H7 (cell line): ENCODE measurements at regions not wholly inside any gene's neighbourhood (a gene's known extent, or its start where the extent isn't known, plus 50 kb on each side); places are given as distances from the start of the nearest gene placed in this dataset.

ENCODE experiments used
- DNase-seq: peaks from one replicate; pipeline ENCODE4 v3.0.0; 2012
- H3K27me3 ChIP-seq: 2 replicates; pipeline ENCODE4 v1.6.0; 2011; ENCODE audit warnings: mild to moderate bottlenecking, low read length; ENCODE audit not compliant: control insufficient read depth, insufficient read depth
- H3K36me3 ChIP-seq: replicated peaks from 2 replicates; pipeline ENCODE4 v1.5.1; 2011; ENCODE audit warnings: low read length; ENCODE audit not compliant: control insufficient read depth, insufficient read depth
- H3K4me3 ChIP-seq: 2 replicates; pipeline ENCODE4 v1.5.1; 2011; ENCODE audit warnings: low read depth, mild to moderate bottlenecking, control low read depth, low read length, moderate library complexity; ENCODE audit not compliant: insufficient read depth

- no peaks in the 10 kb centered on the region for H3K27me3 ChIP-seq
- no peak overlapping the region for H3K4me3 ChIP-seq
- no peak for DNase-seq
- H3K36me3 ChIP-seq, result no peaks in the 10 kb centered on the region
Observed at GRCh38 chr1:19591482-19592091, 52.5 kb upstream of the NBL1 start.

GRCh38 chr1:19585507-19585906 lies 58.6 kb upstream of the NBL1 start:
- DNase-seq, result no peak
- no peaks in the 10 kb centered on the region for H3K36me3 ChIP-seq

GRCh38 chr1:19582318-19582717 lies 61.8 kb upstream of the NBL1 start:
- peak; percentile 66 for DNase-seq
- H3K27me3 ChIP-seq, result no peaks in the 10 kb centered on the region
- H3K4me3 ChIP-seq, result no peak overlapping the region
- no peaks in the 10 kb centered on the region for H3K36me3 ChIP-seq

More at GRCh38 chr1:19585507-19585906, 58.6 kb upstream of the NBL1 start:
- Histone ChIP-seq H3K27me3 (no peaks in the 10 kb centered on the region), H3K4me3 (no peak overlapping the region)

- no peak overlapping the region for H3K4me3 ChIP-seq
- H3K27me3 ChIP-seq, result no peaks in the 10 kb centered on the region
- no peak for DNase-seq
- no peaks in the 10 kb centered on the region for H3K36me3 ChIP-seq
Observed at GRCh38 chr1:19581381-19581780, 62.7 kb upstream of the NBL1 start.

GRCh38 chr1:19577561-19577960 lies 66.5 kb upstream of the NBL1 start:
- Histone ChIP-seq H3K27me3 (no peaks in the 10 kb centered on the region), H3K4me3 (no peak overlapping the region), H3K36me3 (no peaks in the 10 kb centered on the region)
- no peak for DNase-seq

GRCh38 chr1:19577036-19577435 lies 67.1 kb upstream of the NBL1 start:
- DNase-seq, result no peak
- Histone ChIP-seq H3K27me3 (no peaks in the 10 kb centered on the region), H3K4me3 (no peak overlapping the region), H3K36me3 (no peaks in the 10 kb centered on the region)

GRCh38 chr1:19569786-19570185 lies 74.3 kb upstream of the NBL1 start:
- H3K4me3 ChIP-seq, result no peak overlapping the region
- H3K27me3 ChIP-seq, result no peaks in the 10 kb centered on the region
- no peaks in the 10 kb centered on the region for H3K36me3 ChIP-seq
- DNase-seq, result no peak

DNA sequence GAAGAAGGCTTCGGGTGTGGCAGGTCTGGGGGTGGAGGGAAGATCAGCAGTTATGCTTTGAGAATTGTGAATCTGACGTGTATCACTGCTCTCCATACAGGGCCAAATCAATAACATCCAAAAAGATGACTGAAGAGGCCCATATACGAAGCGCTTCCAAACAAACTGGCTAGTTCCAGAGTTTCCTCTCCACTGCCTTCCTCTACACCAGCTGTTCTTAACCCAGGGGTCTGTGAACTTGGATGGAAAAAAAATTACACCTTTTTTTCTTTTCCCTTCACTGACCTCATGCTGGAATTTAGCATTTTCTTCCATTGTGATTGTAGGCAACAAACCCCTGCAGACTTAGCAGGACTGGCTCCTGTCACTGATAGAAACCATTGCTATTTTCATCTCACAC lies 77.1 kb upstream of the NBL1 start:
- Histone ChIP-seq H3K4me3 (no peak overlapping the region), H3K36me3 (no peaks in the 10 kb centered on the region), H3K27me3 (no peaks in the 10 kb centered on the region)
- no peak for DNase-seq

DNA sequence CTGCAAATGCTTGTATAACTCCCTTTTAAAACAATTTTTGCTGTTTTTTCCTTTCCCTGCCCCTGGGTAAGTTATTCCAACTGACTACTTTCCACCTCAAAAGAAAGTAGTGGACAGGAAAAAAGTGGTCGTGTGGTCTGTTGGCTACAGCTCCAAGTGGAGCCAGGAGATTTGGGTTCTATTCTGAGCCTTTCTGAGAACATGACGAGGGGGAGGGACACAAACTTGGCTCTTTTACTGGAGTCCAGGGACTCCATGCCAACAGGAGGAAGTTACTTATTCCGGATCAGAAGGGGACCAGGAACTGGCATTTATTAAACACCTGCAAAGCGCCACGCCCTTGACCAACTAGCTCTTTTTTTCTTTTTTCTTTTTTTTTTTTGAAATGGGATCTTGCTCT lies 79.0 kb upstream of the CAPZB start:
- H3K27me3 ChIP-seq, result no peaks in the 10 kb centered on the region
- no peak for DNase-seq
- no peak overlapping the region for H3K4me3 ChIP-seq
- H3K36me3 ChIP-seq, result no peaks in the 10 kb centered on the region

- H3K4me3 ChIP-seq, result no peak overlapping the region
Observed at GRCh38 chr1:19563324-19564097, 78.2 kb upstream of the CAPZB start.

DNA sequence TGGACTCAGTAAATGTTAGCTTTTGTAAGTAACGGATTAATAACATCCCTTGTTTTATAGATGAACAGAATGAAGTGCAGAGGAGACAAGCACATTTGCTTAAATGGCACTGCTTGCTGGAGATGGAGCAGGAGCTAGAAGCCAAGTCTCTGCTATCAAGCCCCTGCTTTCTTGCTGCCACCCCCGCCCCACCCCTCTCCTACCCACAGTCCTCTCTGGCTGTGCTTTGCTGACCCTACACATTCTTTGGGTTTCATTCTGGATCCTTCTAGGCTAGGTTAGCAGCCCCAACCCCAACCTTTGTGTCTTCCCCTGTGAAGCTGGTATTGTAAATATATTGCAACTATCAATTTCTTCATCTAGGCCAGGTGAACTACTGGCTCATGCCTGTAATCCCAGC lies 77.5 kb upstream of the CAPZB start:
- no peaks in the 10 kb centered on the region for H3K36me3 ChIP-seq
- H3K27me3 ChIP-seq, result no peaks in the 10 kb centered on the region
- no peak overlapping the region for H3K4me3 ChIP-seq
- DNase-seq, result no peak

More at GRCh38 chr1:19563324-19564097, 78.2 kb upstream of the CAPZB start:
- Histone ChIP-seq H3K27me3 (no peaks in the 10 kb centered on the region), H3K36me3 (no peaks in the 10 kb centered on the region)
- peak; percentile 34 for DNase-seq

GRCh38 chr1:19560480-19560879 lies 75.1 kb upstream of the CAPZB start:
- no peak overlapping the region for H3K4me3 ChIP-seq
- DNase-seq, result no peak
- no peaks in the 10 kb centered on the region for H3K27me3 ChIP-seq
- H3K36me3 ChIP-seq, result no peaks in the 10 kb centered on the region

- no peak overlapping the region for H3K4me3 ChIP-seq
- DNase-seq, result no peak
- H3K36me3 ChIP-seq, result no peaks in the 10 kb centered on the region
- H3K27me3 ChIP-seq, result no peaks in the 10 kb centered on the region
Observed at GRCh38 chr1:19559641-19560040, 74.3 kb upstream of the CAPZB start.

- no peaks in the 10 kb centered on the region for H3K27me3 ChIP-seq
- H3K36me3 ChIP-seq, result no peaks in the 10 kb centered on the region
- DNase-seq, result no peak
- no peak overlapping the region for H3K4me3 ChIP-seq
Observed at GRCh38 chr1:19557609-19558051, 72.3 kb upstream of the CAPZB start.

DNA sequence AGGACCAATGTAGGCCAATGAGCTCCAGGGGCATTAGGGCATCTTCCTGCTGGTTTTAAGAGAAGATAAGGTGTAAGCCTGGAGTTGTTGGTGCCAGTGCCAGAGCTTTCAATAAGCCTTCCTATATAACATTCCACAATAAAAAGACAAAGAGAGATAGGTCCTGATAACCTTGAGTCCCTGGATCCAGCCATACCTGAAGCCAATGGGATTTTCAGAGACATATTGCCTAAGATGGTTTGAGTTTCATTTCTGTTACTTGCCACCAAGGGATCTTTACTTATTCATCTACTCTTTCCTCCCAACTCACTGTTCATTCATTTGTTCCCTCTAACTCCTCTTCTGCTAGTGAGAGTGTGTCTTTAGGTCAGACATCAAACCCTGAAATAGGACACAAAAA lies 68.8 kb upstream of the CAPZB start:
- Histone ChIP-seq H3K36me3 (no peaks in the 10 kb centered on the region), H3K4me3 (no peak overlapping the region), H3K27me3 (no peaks in the 10 kb centered on the region)
- DNase-seq, result no peak
